GM13976 (cell line): ENCODE measurements at regions not wholly inside any gene's neighbourhood (a gene's known extent, or its start where the extent isn't known, plus 50 kb on each side); places are given as distances from the start of the nearest gene placed in this dataset.

Experiments
- DNase-seq: peaks from one replicate; pipeline ENCODE4 v3.0.0; 2012; ENCODE audit warnings: low spot score
- CTCF ChIP-seq: IDR thresholded peaks from 2 replicates; pipeline ENCODE4 v1.5.1; 2012; ENCODE audit warnings: borderline replicate concordance, mild to moderate bottlenecking; ENCODE audit not compliant: insufficient read depth; ENCODE audit errors: extremely low read depth, missing control alignments, control extremely low read depth
- in situ Hi-C: fragments of 300-500 bp; cut with MboI; formaldehyde crosslinking; loops from one replicate; pipeline ENCODE4 v1.12.0; 2022; ENCODE audit warnings: low sequenced_read_pairs, mixed read lengths, inconsistent platforms; ENCODE audit not compliant: unreplicated experiment

- no peak for DNase-seq
- in situ Hi-C loops, result no loop called here
- TF ChIP-seq CTCF, result no peak
Measured at GRCh38 chr3:156614642-156615511, 59.5 kb upstream of the TIPARP start.

GRCh38 chr3:156612903-156613302 lies 58.0 kb upstream of the SSR3 start:
- DNase-seq, result no peak
- in situ Hi-C loops, result no loop called here
- no peak for TF ChIP-seq CTCF

- in situ Hi-C loops, result no loop called here
- no peak for TF ChIP-seq CTCF
- no peak for DNase-seq
Measured at GRCh38 chr3:156611870-156612494, 57.1 kb upstream of the SSR3 start.

GRCh38 chr3:156610154-156610553 lies 55.2 kb upstream of the SSR3 start:
- no peak for DNase-seq
- in situ Hi-C loops, result no loop called here

GRCh38 chr3:156609546-156609945 lies 54.6 kb upstream of the SSR3 start:
- in situ Hi-C loops, result no loop called here
- DNase-seq, result no peak
- TF ChIP-seq CTCF, result no peak

More at GRCh38 chr3:156610154-156610553, 55.2 kb upstream of the SSR3 start:
- TF ChIP-seq CTCF, result no peak

- in situ Hi-C loops, result no loop called here
- no peak for DNase-seq
- TF ChIP-seq CTCF, result no peak
Measured at GRCh38 chr3:156608601-156609514, 53.9 kb upstream of the SSR3 start.
